ENCODE measurements at regions not wholly inside any gene's neighbourhood (a gene's known extent, or its start where the extent isn't known, plus 50 kb on each side); places are given as distances from the start of the nearest gene placed in this dataset.
"Not testable (repeated sequence)": the region's sequence is repeated elsewhere in the genome, so short reads cannot be mapped to it uniquely, and the experiment has no call there.

DNA sequence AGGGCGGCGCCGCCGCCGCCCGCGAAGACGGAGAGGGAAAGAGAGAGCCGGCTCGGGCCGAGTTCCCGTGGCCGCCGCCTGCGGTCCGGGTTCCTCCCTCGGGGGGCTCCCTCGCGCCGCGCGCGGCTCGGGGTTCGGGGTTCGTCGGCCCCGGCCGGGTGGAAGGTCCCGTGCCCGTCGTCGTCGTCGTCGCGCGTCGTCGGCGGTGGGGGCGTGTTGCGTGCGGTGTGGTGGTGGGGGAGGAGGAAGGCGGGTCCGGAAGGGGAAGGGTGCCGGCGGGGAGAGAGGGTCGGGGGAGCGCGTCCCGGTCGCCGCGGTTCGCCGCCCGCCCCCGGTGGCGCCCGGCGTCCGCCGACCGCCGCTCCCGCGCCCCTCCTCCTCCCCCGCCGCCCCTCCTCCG lies 2125.4 kb upstream of the TPTE start:
- H3K27ac ChIP-seq (ENCODE audit: low read depth in 2 of 2, low read length in 1 of 2); H3F3A ChIP-seq (replicated peaks; ENCODE audit: insufficient read depth); H3K9me3 ChIP-seq; H3K27me3 ChIP-seq (ENCODE audit: insufficient read depth); H3K79me2 ChIP-seq (ENCODE audit: insufficient read depth); H3K36me3 ChIP-seq (replicated peaks in 1 of 2; ENCODE audit: control insufficient read depth in 1 of 2, insufficient read depth in 2 of 2, low read length in 1 of 2); POLR2A ChIA-PET; H4K20me1 ChIP-seq (ENCODE audit: insufficient read depth); DNase-seq; H2AFZ ChIP-seq (ENCODE audit: low read depth); H3K9me2 ChIP-seq; H3K4me3 ChIP-seq (ENCODE audit: low read depth in 2 of 2, low read length in 1 of 2); CTCF ChIA-PET; H3K4me2 ChIP-seq; H3K4me1 ChIP-seq (ENCODE audit: control insufficient read depth in 1 of 2, insufficient read depth in 2 of 2, low read depth in 1 of 2, low read length in 1 of 2); H3K9ac ChIP-seq: not testable (repeated sequence)
- no CpG with 5 or more reads among the region's 71 CpGs for WGBS (ENCODE audit: low lambda C conversion rate)

GRCh38 chr21:8398870-8399437 lies 2122.4 kb upstream of the TPTE start:
- WGBS (ENCODE audit: low lambda C conversion rate) = no CpG with 5 or more reads among the region's 66 CpGs
- POLR2A ChIA-PET; DNase-seq; H3K4me1 ChIP-seq (ENCODE audit: control insufficient read depth in 1 of 2, insufficient read depth in 2 of 2, low read depth in 1 of 2, low read length in 1 of 2); H3K9me2 ChIP-seq; H4K20me1 ChIP-seq (ENCODE audit: insufficient read depth); H2AFZ ChIP-seq (ENCODE audit: low read depth); H3K27me3 ChIP-seq (ENCODE audit: insufficient read depth); H3K79me2 ChIP-seq (ENCODE audit: insufficient read depth); H3K27ac ChIP-seq (ENCODE audit: low read depth in 2 of 2, low read length in 1 of 2); H3K36me3 ChIP-seq (replicated peaks in 1 of 2; ENCODE audit: control insufficient read depth in 1 of 2, insufficient read depth in 2 of 2, low read length in 1 of 2); H3K4me3 ChIP-seq (ENCODE audit: low read depth in 2 of 2, low read length in 1 of 2); H3K9me3 ChIP-seq; H3F3A ChIP-seq (replicated peaks; ENCODE audit: insufficient read depth); H3K9ac ChIP-seq; H3K4me2 ChIP-seq; CTCF ChIA-PET: not testable (repeated sequence)

DNA sequence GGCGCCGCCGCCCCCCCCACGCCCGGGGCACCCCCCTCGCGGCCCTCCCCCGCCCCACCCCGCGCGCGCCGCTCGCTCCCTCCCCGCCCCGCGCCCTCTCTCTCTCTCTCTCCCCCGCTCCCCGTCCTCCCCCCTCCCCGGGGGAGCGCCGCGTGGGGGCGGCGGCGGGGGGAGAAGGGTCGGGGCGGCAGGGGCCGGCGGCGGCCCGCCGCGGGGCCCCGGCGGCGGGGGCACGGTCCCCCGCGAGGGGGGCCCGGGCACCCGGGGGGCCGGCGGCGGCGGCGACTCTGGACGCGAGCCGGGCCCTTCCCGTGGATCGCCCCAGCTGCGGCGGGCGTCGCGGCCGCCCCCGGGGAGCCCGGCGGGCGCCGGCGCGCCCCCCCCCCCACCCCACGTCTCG lies 2121.5 kb upstream of the TPTE start:
- H3K36me3 ChIP-seq (replicated peaks in 1 of 2; ENCODE audit: control insufficient read depth in 1 of 2, insufficient read depth in 2 of 2, low read length in 1 of 2); H3F3A ChIP-seq (replicated peaks; ENCODE audit: insufficient read depth); H3K27ac ChIP-seq (ENCODE audit: low read depth in 2 of 2, low read length in 1 of 2); H3K27me3 ChIP-seq (ENCODE audit: insufficient read depth); H3K9ac ChIP-seq; H3K4me1 ChIP-seq (ENCODE audit: control insufficient read depth in 1 of 2, insufficient read depth in 2 of 2, low read depth in 1 of 2, low read length in 1 of 2); H3K9me2 ChIP-seq; CTCF ChIA-PET; DNase-seq; H3K9me3 ChIP-seq; POLR2A ChIA-PET; H4K20me1 ChIP-seq (ENCODE audit: insufficient read depth); H2AFZ ChIP-seq (ENCODE audit: low read depth); H3K4me3 ChIP-seq (ENCODE audit: low read depth in 2 of 2, low read length in 1 of 2); H3K79me2 ChIP-seq (ENCODE audit: insufficient read depth); H3K4me2 ChIP-seq: not testable (repeated sequence)
- no CpG with 5 or more reads among the region's 67 CpGs for WGBS (ENCODE audit: low lambda C conversion rate)

GRCh38 chr21:8401799-8402198 lies 2119.6 kb upstream of the TPTE start:
- H3K4me1 ChIP-seq (ENCODE audit: control insufficient read depth in 1 of 2, insufficient read depth in 2 of 2, low read depth in 1 of 2, low read length in 1 of 2); POLR2A ChIA-PET; H2AFZ ChIP-seq (ENCODE audit: low read depth); H3K79me2 ChIP-seq (ENCODE audit: insufficient read depth); H3K27me3 ChIP-seq (ENCODE audit: insufficient read depth); DNase-seq; H3K4me2 ChIP-seq; H3F3A ChIP-seq (replicated peaks; ENCODE audit: insufficient read depth); H4K20me1 ChIP-seq (ENCODE audit: insufficient read depth); H3K4me3 ChIP-seq (ENCODE audit: low read depth in 2 of 2, low read length in 1 of 2); H3K9ac ChIP-seq; CTCF ChIA-PET; H3K27ac ChIP-seq (ENCODE audit: low read depth in 2 of 2, low read length in 1 of 2); H3K36me3 ChIP-seq (replicated peaks in 1 of 2; ENCODE audit: control insufficient read depth in 1 of 2, insufficient read depth in 2 of 2, low read length in 1 of 2); H3K9me3 ChIP-seq; H3K9me2 ChIP-seq: not testable (repeated sequence)
- WGBS (ENCODE audit: low lambda C conversion rate) = no CpG with 5 or more reads among the region's 66 CpGs

- POLR2A ChIA-PET = not testable (repeated sequence)
These were observed 2115.1 kb upstream of the TPTE start for GRCh38 chr21:8406331-8406730.

GRCh38 chr21:8411139-8411671 lies 2110.2 kb upstream of the TPTE start:
- H2AFZ ChIP-seq (ENCODE audit: low read depth); H3K4me1 ChIP-seq (ENCODE audit: control insufficient read depth in 1 of 2, insufficient read depth in 2 of 2, low read depth in 1 of 2, low read length in 1 of 2); POLR2A ChIA-PET; H3K79me2 ChIP-seq (ENCODE audit: insufficient read depth); H3F3A ChIP-seq (replicated peaks; ENCODE audit: insufficient read depth); DNase-seq; H3K4me2 ChIP-seq; H3K9me2 ChIP-seq; H3K4me3 ChIP-seq (ENCODE audit: low read depth in 2 of 2, low read length in 1 of 2); H4K20me1 ChIP-seq (ENCODE audit: insufficient read depth); H3K9ac ChIP-seq; H3K27ac ChIP-seq (ENCODE audit: low read depth in 2 of 2, low read length in 1 of 2); CTCF ChIA-PET; H3K36me3 ChIP-seq (replicated peaks in 1 of 2; ENCODE audit: control insufficient read depth in 1 of 2, insufficient read depth in 2 of 2, low read length in 1 of 2); H3K9me3 ChIP-seq; H3K27me3 ChIP-seq (ENCODE audit: insufficient read depth): not testable (repeated sequence)
- 11% methylated on average over 1 of the region's 4 CpGs for WGBS (ENCODE audit: low lambda C conversion rate)

More at GRCh38 chr21:8406331-8406730, 2115.1 kb upstream of the TPTE start:
- H3K4me2 ChIP-seq; H3K9me2 ChIP-seq; H3K27ac ChIP-seq (ENCODE audit: low read depth in 2 of 2, low read length in 1 of 2); H3K79me2 ChIP-seq (ENCODE audit: insufficient read depth); H3F3A ChIP-seq (replicated peaks; ENCODE audit: insufficient read depth); DNase-seq; H3K36me3 ChIP-seq (replicated peaks in 1 of 2; ENCODE audit: control insufficient read depth in 1 of 2, insufficient read depth in 2 of 2, low read length in 1 of 2); H4K20me1 ChIP-seq (ENCODE audit: insufficient read depth); CTCF ChIA-PET; H2AFZ ChIP-seq (ENCODE audit: low read depth); H3K27me3 ChIP-seq (ENCODE audit: insufficient read depth); H3K4me1 ChIP-seq (ENCODE audit: control insufficient read depth in 1 of 2, insufficient read depth in 2 of 2, low read depth in 1 of 2, low read length in 1 of 2); H3K9me3 ChIP-seq; H3K4me3 ChIP-seq (ENCODE audit: low read depth in 2 of 2, low read length in 1 of 2); H3K9ac ChIP-seq: not testable (repeated sequence)
- WGBS (ENCODE audit: low lambda C conversion rate) = no CpG with 5 or more reads among the region's 15 CpGs
